H9 (cell line): ENCODE measurements at regions not wholly inside any gene's neighbourhood (a gene's known extent, or its start where the extent isn't known, plus 50 kb on each side); places are given as distances from the start of the nearest gene placed in this dataset.
"Not testable (repeated sequence)": the region's sequence is repeated elsewhere in the genome, so short reads cannot be mapped to it uniquely, and the experiment has no call there.

Experiments
- DNase-seq: peaks from one replicate; pipeline ENCODE4 v3.0.0-alpha.2; 2017
- H2AFZ ChIP-seq: one replicate; pipeline ENCODE4 v1.6.1; 2013; ENCODE audit warnings: mild to moderate bottlenecking, low read length, control low read depth, moderate library complexity
- H2AK5ac ChIP-seq: 2 replicates; pipeline ENCODE4 v1.6.1; 2013; ENCODE audit warnings: low read length, control low read depth, mixed read lengths; ENCODE audit not compliant: insufficient read length
- H2BK120ac ChIP-seq: one replicate; pipeline ENCODE4 v1.6.1; 2013; ENCODE audit warnings: low read depth, mild to moderate bottlenecking, low read length, control low read depth, inconsistent platforms; ENCODE audit not compliant: poor library complexity, severe bottlenecking
- H2BK12ac ChIP-seq: 2 replicates; pipeline ENCODE4 v1.6.1; 2013; ENCODE audit warnings: low read length, control low read depth, mixed read lengths, low read depth; ENCODE audit not compliant: insufficient read length
- H2BK15ac ChIP-seq: 2 replicates; pipeline ENCODE4 v1.6.1; 2013; ENCODE audit warnings: low read depth, low read length, control low read depth
- H2BK20ac ChIP-seq: one replicate; pipeline ENCODE4 v1.6.1; 2013; ENCODE audit warnings: low read depth, mild to moderate bottlenecking, low read length, control low read depth, inconsistent platforms; ENCODE audit not compliant: poor library complexity, severe bottlenecking
- H2BK5ac ChIP-seq: 2 replicates; pipeline ENCODE4 v1.6.1; 2013; ENCODE audit warnings: low read length, control low read depth, mixed read lengths; ENCODE audit not compliant: insufficient read length
- H3K14ac ChIP-seq: 2 replicates; pipeline ENCODE4 v1.6.1; 2013; ENCODE audit warnings: low read length, control low read depth; ENCODE audit not compliant: insufficient read depth
- H3K18ac ChIP-seq: 2 replicates; pipeline ENCODE4 v1.6.1; 2013; ENCODE audit warnings: low read depth, mild to moderate bottlenecking, mixed read lengths, low read length, control low read depth; ENCODE audit not compliant: insufficient read length
- H3K23ac ChIP-seq: 2 replicates; pipeline ENCODE4 v1.6.1; 2013; ENCODE audit warnings: low read length, control low read depth, mixed read lengths, low read depth; ENCODE audit not compliant: insufficient read length
- H3K23me2 ChIP-seq: 2 replicates; pipeline ENCODE4 v1.6.1; 2013; ENCODE audit warnings: low read depth, mild to moderate bottlenecking, mixed read lengths, low read length, control low read depth; ENCODE audit not compliant: insufficient read length, poor library complexity, severe bottlenecking
- H3K27ac ChIP-seq: 2 replicates; pipeline ENCODE4 v1.5.1; 2013; ENCODE audit warnings: low read length, control low read depth, mixed read lengths, low read depth; ENCODE audit not compliant: insufficient read length
- H3K27me3 ChIP-seq: 2 replicates; pipeline ENCODE4 v1.6.1; 2013; ENCODE audit warnings: low read length, control low read depth, inconsistent platforms; ENCODE audit not compliant: insufficient read depth
- H3K4ac ChIP-seq: 2 replicates; pipeline ENCODE4 v1.6.1; 2013; ENCODE audit warnings: low read depth, mild to moderate bottlenecking, control low read depth, inconsistent platforms, low read length, moderate library complexity
- H3K4me1 ChIP-seq: 2 replicates; pipeline ENCODE4 v1.6.1; 2013; ENCODE audit warnings: low read length, control low read depth, inconsistent platforms; ENCODE audit not compliant: insufficient read depth
- H3K4me2 ChIP-seq: 2 replicates; pipeline ENCODE4 v1.6.1; 2013; ENCODE audit warnings: low read length, control low read depth, mixed read lengths; ENCODE audit not compliant: insufficient read length, insufficient read depth
- H3K56ac ChIP-seq: 2 replicates; pipeline ENCODE4 v1.6.1; 2013; ENCODE audit warnings: low read depth, mild to moderate bottlenecking, mixed read lengths, low read length, control low read depth; ENCODE audit not compliant: insufficient read length
- H3K79me1 ChIP-seq: 2 replicates; pipeline ENCODE4 v1.6.1; 2013; ENCODE audit warnings: low read depth, mild to moderate bottlenecking, moderate library complexity, low read length, control low read depth, inconsistent platforms; ENCODE audit not compliant: insufficient read depth, poor library complexity, severe bottlenecking
- H3K79me2 ChIP-seq: 2 replicates; pipeline ENCODE4 v1.6.1; 2013; ENCODE audit warnings: low read length, control low read depth, inconsistent platforms; ENCODE audit not compliant: insufficient read depth
- H3K9ac ChIP-seq: 2 replicates; pipeline ENCODE4 v1.6.1; 2013; ENCODE audit warnings: low read length, control low read depth, mixed read lengths; ENCODE audit not compliant: insufficient read length; ENCODE audit errors: extremely low read depth
- H3K9me3 ChIP-seq: one replicate; pipeline ENCODE4 v1.6.1; 2013; ENCODE audit warnings: low read depth, low read length, inconsistent platforms; ENCODE audit not compliant: control insufficient read depth
- H3T11ph ChIP-seq: one replicate; pipeline ENCODE4 v1.6.1; 2013; ENCODE audit warnings: mild to moderate bottlenecking, low read length, control low read depth, inconsistent platforms
- H4K20me1 ChIP-seq: one replicate; pipeline ENCODE4 v1.6.1; 2013; ENCODE audit not compliant: control insufficient read depth, insufficient read length, insufficient read depth
- H4K5ac ChIP-seq: 2 replicates; pipeline ENCODE4 v1.6.1; 2013; ENCODE audit warnings: low read depth, mild to moderate bottlenecking, mixed read lengths, low read length, control low read depth; ENCODE audit not compliant: insufficient read length
- H4K8ac ChIP-seq: replicated peaks from 2 replicates; pipeline ENCODE4 v1.6.1; 2013; ENCODE audit warnings: low read length, control low read depth, mixed read lengths, low read depth; ENCODE audit not compliant: insufficient read length
- H4K91ac ChIP-seq: 2 replicates; pipeline ENCODE4 v1.6.1; 2013; ENCODE audit warnings: low read depth, mild to moderate bottlenecking, moderate library complexity, mixed read lengths, low read length, control low read depth; ENCODE audit not compliant: insufficient read length
- H3K27ac Mint-ChIP-seq, 3 experiments: 2 replicates in 2 of 3; 3 replicates in 1 of 3; pipeline ENCODE4 v1.8.0; 2020 to 2021; ENCODE audit warnings: mixed read lengths in 3 of 3, mild to moderate bottlenecking in 1 of 3, moderate library complexity in 1 of 3
- H3K27me3 Mint-ChIP-seq: 2 replicates; pipeline ENCODE4 v1.8.0; 2021; ENCODE audit warnings: low read depth, mild to moderate bottlenecking, moderate library complexity, mixed read lengths
- H3K36me3 Mint-ChIP-seq, 3 experiments: 2 replicates in 2 of 3; 3 replicates in 1 of 3; pipeline ENCODE4 v1.8.0; 2020 to 2021; ENCODE audit warnings: low read depth in 3 of 3, mixed read lengths in 3 of 3; ENCODE audit not compliant: insufficient read depth in 1 of 3
- H3K4me1 Mint-ChIP-seq, 2 experiments: 2 replicates each; pipeline ENCODE4 v1.8.0; 2020; ENCODE audit warnings: mixed read lengths in 2 of 2
- H3K4me3 Mint-ChIP-seq, 2 experiments: 2 replicates in 1 of 2; 3 replicates in 1 of 2; pipeline ENCODE4 v1.8.0; 2020 to 2021; ENCODE audit warnings: mild to moderate bottlenecking in 2 of 2, mixed read lengths in 2 of 2, moderate library complexity in 1 of 2
- H3K9me3 Mint-ChIP-seq, 2 experiments: 2 replicates in 1 of 2; 3 replicates in 1 of 2; pipeline ENCODE4 v1.8.0; 2020; ENCODE audit warnings: mild to moderate bottlenecking in 2 of 2, mixed read lengths in 2 of 2, moderate library complexity in 1 of 2
- CTCF ChIP-seq: fragments of 200-600 bp; sonication (generic); conservative IDR thresholded peaks from 3 replicates; pipeline ENCODE4 v1.8.0; 2021; ENCODE audit warnings: antibody characterized with exemption, mild to moderate bottlenecking
- WGBS: extraction: QIAGEN DNeasy Blood & Tissue Kit; methylation state at CpG from one replicate; pipeline ENCODE4 v1.1.7; 2013; ENCODE audit warnings: missing lambda C conversion rate, low lambda C conversion rate, mixed read lengths; ENCODE audit not compliant: insufficient read length; ENCODE audit errors: extremely low coverage; 5-methylcytosine and 5-hydroxymethylcytosine counted together

- H3K36me3 Mint-ChIP-seq = no peaks in the 10 kb centered on the region
- H3K27ac ChIP-seq = no peak overlapping the region
- no peak overlapping the region for H3K14ac ChIP-seq
- no CpG with 5 or more reads among the region's 4 CpGs for whole genome bisulfite sequencing
- H2BK15ac ChIP-seq = no peak overlapping the region
- TF ChIP-seq CTCF = no peak
- no peaks in the 10 kb centered on the region for H4K20me1 ChIP-seq
- no peak overlapping the region for H2BK20ac ChIP-seq
- H2BK12ac ChIP-seq = no peak overlapping the region
- H3K9ac ChIP-seq = no peak overlapping the region
- H3K18ac ChIP-seq = no peak overlapping the region
- H2AK5ac ChIP-seq = no peak overlapping the region
- no peak overlapping the region for H3K23ac ChIP-seq
- no peaks in the 10 kb centered on the region for H3K27me3 ChIP-seq
- H2BK120ac ChIP-seq = no peak overlapping the region
- no peak overlapping the region for H3K4me2 ChIP-seq
- no peak overlapping the region for H2AFZ ChIP-seq
- H3K56ac ChIP-seq = no peak overlapping the region
- H4K8ac ChIP-seq = no peak overlapping the region
- H4K91ac ChIP-seq = no peak overlapping the region
- H3T11ph ChIP-seq = no peak overlapping the region
- H3K27me3 Mint-ChIP-seq = no peaks in the 10 kb centered on the region
- no peak for DNase-seq
- H3K23me2 ChIP-seq = no peaks in the 10 kb centered on the region
- H3K9me3 Mint-ChIP-seq = no peaks in the 10 kb centered on the region
- H3K4me1 ChIP-seq = no peaks in the 10 kb centered on the region; the same call in 1 of the 2 replicates
- H2BK5ac ChIP-seq = no peak overlapping the region
- no peak overlapping the region for H3K4ac ChIP-seq
- H3K9me3 ChIP-seq = no peaks in the 10 kb centered on the region
- H3K79me2 ChIP-seq = no peaks in the 10 kb centered on the region
- no peak overlapping the region for H4K5ac ChIP-seq
- no peak overlapping the region for H3K4me3 Mint-ChIP-seq
- no peak overlapping the region for H3K27ac Mint-ChIP-seq
- H3K79me1 ChIP-seq = no peaks in the 10 kb centered on the region
- peaks cover 5% of the 10 kb centered on the region in 2 experiments; a peak in 3 of 4 replicates for H3K4me1 Mint-ChIP-seq
Observed at GRCh38 chr4:177810220-177810619, 368.0 kb upstream of the AGA start.

GRCh38 chr4:177818392-177818791, 376.2 kb upstream of the AGA start:
- not testable (repeated sequence) for H3K27me3 Mint-ChIP-seq, H3K18ac ChIP-seq, H3K4me1 Mint-ChIP-seq, H2BK120ac ChIP-seq, H2BK12ac ChIP-seq, H2BK5ac ChIP-seq, H3K23ac ChIP-seq, H2AFZ ChIP-seq, H3K4me1 ChIP-seq, H3K27ac ChIP-seq, H2AK5ac ChIP-seq, H3K79me2 ChIP-seq, H4K8ac ChIP-seq, H3K79me1 ChIP-seq, H3K4me3 Mint-ChIP-seq, H3K27ac Mint-ChIP-seq, H3K9ac ChIP-seq, H3K27me3 ChIP-seq, H3T11ph ChIP-seq, H3K4me2 ChIP-seq, H2BK15ac ChIP-seq, H3K9me3 ChIP-seq, H3K14ac ChIP-seq, H3K23me2 ChIP-seq, H4K91ac ChIP-seq, H4K5ac ChIP-seq, H2BK20ac ChIP-seq, H3K36me3 Mint-ChIP-seq, H3K9me3 Mint-ChIP-seq, H3K56ac ChIP-seq, H3K4ac ChIP-seq, DNase-seq, H4K20me1 ChIP-seq
- no CpG with 5 or more reads among the region's 4 CpGs for WGBS
